ENCODE measurements at regions not wholly inside any gene's neighbourhood (a gene's known extent, or its start where the extent isn't known, plus 50 kb on each side); places are given as distances from the start of the nearest gene placed in this dataset.

- H3K79me1 ChIP-seq (ENCODE audit: low read depth, low read length): no peaks in the 10 kb centered on the region
- ChIA-PET CTCF (ENCODE audit: partially characterized antibody) (no interaction called here), POLR2A (ENCODE audit: partially characterized antibody) (no interaction called here)
- no peak overlapping the region for H2AFZ ChIP-seq (ENCODE audit: low read length)
- no peak overlapping the region for H3K4ac ChIP-seq (replicated peaks; ENCODE audit: insufficient read length, low read depth, low read length)
- H3K4me1 ChIP-seq (replicated peaks in 1 of 4; ENCODE audit: control insufficient read depth in 3 of 4, insufficient read depth in 4 of 4, low read length in 3 of 4): no peaks in the 10 kb centered on the region
- no peak overlapping the region for H2AK5ac ChIP-seq (ENCODE audit: low read depth, low read length)
- H4K20me1 ChIP-seq (replicated peaks in 1 of 2; ENCODE audit: control insufficient read depth in 1 of 2, insufficient read depth in 2 of 2, low read length in 2 of 2): no peaks in the 10 kb centered on the region
- no peak overlapping the region for H3K4me3 ChIP-seq (ENCODE audit: extremely low read depth in 1 of 4, insufficient read depth in 2 of 4, low read depth in 3 of 4, low read length in 4 of 4)
- H3K79me2 ChIP-seq (ENCODE audit: control insufficient read depth in 1 of 2, insufficient read depth in 2 of 2, low read length in 2 of 2): no peaks in the 10 kb centered on the region
- FAIRE-seq (no peak), DNase-seq (ENCODE audit: low read depth in 1 of 2, low spot score in 2 of 2) (no peak)
- H3K14ac ChIP-seq (ENCODE audit: insufficient read length): no peak overlapping the region
- TF ChIP-seq YY1 (IDR thresholded peaks at IDR 0.05; ENCODE audit: low read depth, low read length) (no peak), TAF1 (IDR thresholded peaks at IDR 0.05; ENCODE audit: low read depth, low read length) (no peak), CBX8 (IDR thresholded peaks at IDR 0.05; ENCODE audit: borderline replicate concordance, low read depth, low read length) (no peak), SIRT6 (IDR thresholded peaks at IDR 0.05; ENCODE audit: low read length) (no peak), POLR2AphosphoS5 (IDR thresholded peaks at IDR 0.05; ENCODE audit: low read depth, low read length) (no peak), SAP30 (IDR thresholded peaks at IDR 0.05; ENCODE audit: insufficient read depth, insufficient replicate concordance, low read length) (no peak), TCF12 (IDR thresholded peaks at IDR 0.05; ENCODE audit: low read depth, low read length) (no peak), CEBPB (IDR thresholded peaks at IDR 0.05; ENCODE audit: low read depth, low read length) (no peak)
- H3K9ac ChIP-seq (replicated peaks in 1 of 4; ENCODE audit: extremely low read depth in 1 of 4, low read depth in 3 of 4, low read length in 3 of 4): no peak overlapping the region
- no peaks in the 10 kb centered on the region for H3K36me3 ChIP-seq (ENCODE audit: control insufficient read depth in 2 of 4, insufficient read depth in 4 of 4, low read length in 3 of 4)
- H2BK15ac ChIP-seq (ENCODE audit: low read length): no peak overlapping the region
- no peak overlapping the region for H2BK20ac ChIP-seq (ENCODE audit: low read length)
- H4K8ac ChIP-seq (ENCODE audit: extremely low read depth, insufficient read depth, low read length): no peak overlapping the region
- H3K4me2 ChIP-seq (ENCODE audit: insufficient read depth in 1 of 2, low read depth in 2 of 2, low read length in 2 of 2): no peak overlapping the region
- H3K27ac ChIP-seq (ENCODE audit: low read depth, low read length): no peak overlapping the region
- no peaks in the 10 kb centered on the region for H3K27me3 ChIP-seq (replicated peaks in 1 of 4; ENCODE audit: control insufficient read depth in 3 of 4, extremely low read depth in 1 of 4, insufficient read depth in 3 of 4, low read length in 3 of 4)
- H2BK120ac ChIP-seq (replicated peaks; ENCODE audit: low read depth, low read length): no peak overlapping the region
- no peaks in the 10 kb centered on the region for H3K9me3 ChIP-seq (ENCODE audit: insufficient read depth in 2 of 2, low read depth in 1 of 2, low read length in 1 of 2)
- no peak overlapping the region for H3K23ac ChIP-seq (ENCODE audit: insufficient read length)
- no peak overlapping the region for H4K5ac ChIP-seq (ENCODE audit: insufficient read length, low read depth, low read length)
- H2BK5ac ChIP-seq (ENCODE audit: low read depth, low read length): no peak overlapping the region
- WGBS, 2 experiments (ENCODE audit: extremely low coverage in 1 of 2, insufficient coverage in 1 of 2, insufficient read length in 1 of 2, insufficient replicate concordance in 2 of 2, low coverage in 1 of 2, low lambda C conversion rate in 2 of 2, missing lambda C conversion rate in 1 of 2): 97% methylated on average over 1 of the region's 1 CpG; no CpG with 5 or more reads in 1 of the 2 experiments
- H2BK12ac ChIP-seq (ENCODE audit: low read depth, low read length): no peak overlapping the region
- H3K18ac ChIP-seq (ENCODE audit: extremely low read depth, low read length): no peak overlapping the region
- H3K23me2 ChIP-seq (ENCODE audit: low read depth, low read length): no peaks in the 10 kb centered on the region
- no peak overlapping the region for H4K91ac ChIP-seq (replicated peaks; ENCODE audit: insufficient read length, low read length)
- H3K56ac ChIP-seq (replicated peaks; ENCODE audit: insufficient read length, low read depth, low read length): no peak overlapping the region
Measured at GRCh38 chr9:81460693-81461092, 228.7 kb downstream of the TLE1 start.
